ENCODE measurements at regions not wholly inside any gene's neighbourhood (a gene's known extent, or its start where the extent isn't known, plus 50 kb on each side); places are given as distances from the start of the nearest gene placed in this dataset.

GRCh38 chr12:90027041-90027440 is 318.4 kb upstream of the ATP2B1 start:
- Histone ChIP-seq H3K9me1 (replicated peaks; ENCODE audit: control insufficient read depth, extremely low read depth, insufficient read depth, low read length) (no peaks in the 10 kb centered on the region), H3K36me3 (ENCODE audit: control insufficient read depth in 2 of 2, extremely low read depth in 1 of 2, insufficient read depth in 2 of 2, low read length in 2 of 2) (no peaks in the 10 kb centered on the region), H3K79me2 (ENCODE audit: control insufficient read depth, insufficient read depth, low read length) (no peaks in the 10 kb centered on the region), H3K27ac (ENCODE audit: insufficient read depth, low read depth, low read length) (no peak overlapping the region), H3K9me3 (replicated peaks; ENCODE audit: control insufficient read depth, insufficient read depth, low read length) (no peaks in the 10 kb centered on the region), H2AFZ (ENCODE audit: low read depth, low read length) (peak overlapping the region; percentile 22), H3K4me1 (ENCODE audit: control insufficient read depth, extremely low read depth, insufficient read depth, low read length) (peaks cover 11% of the 10 kb centered on the region), H3K27me3 (ENCODE audit: control insufficient read depth in 2 of 2, insufficient read depth in 2 of 2, low read length in 2 of 2) (no peaks in the 10 kb centered on the region), H3K4me2 (ENCODE audit: insufficient read depth, low read length) (no peak overlapping the region), H3K4me3 (replicated peaks in 1 of 3; ENCODE audit: insufficient read depth in 1 of 3, low read depth in 1 of 3, low read length in 3 of 3) (no peak overlapping the region), H4K20me1 (replicated peaks; ENCODE audit: control insufficient read depth, extremely low read depth, insufficient read depth, low read length) (no peaks in the 10 kb centered on the region), H3K9ac (replicated peaks; ENCODE audit: extremely low read depth, insufficient read depth, low read length) (no peak overlapping the region)
- FAIRE-seq (no peak), DNase-seq (ENCODE audit: low read depth, low spot score) (no peak)
- intact Hi-C loops (cut with micrococcal nuclease) (no loop called here), dilution Hi-C loops (cut with MboI; ENCODE audit: extremely low pct_ligation_motif_present, low sequenced_read_pairs) (no loop called here)
- no peak for TF ChIP-seq POLR2A (IDR thresholded peaks at IDR 0.05; ENCODE audit: low read depth, low read length)
- TF ChIP-seq CTCF (IDR thresholded peaks at IDR 0.05; ENCODE audit: extremely low read depth in 1 of 2, insufficient read depth in 1 of 2, low read depth in 1 of 2, low read length in 2 of 2) = no peak
- TF ChIP-seq MAX (IDR thresholded peaks at IDR 0.05; ENCODE audit: insufficient read depth, insufficient read length) = no peak
- no peak for TF ChIP-seq GATA2 (IDR thresholded peaks at IDR 0.05; ENCODE audit: insufficient read depth, insufficient read length, low read depth, low read length)
- no peak for TF ChIP-seq POLR2AphosphoS5 (IDR thresholded peaks at IDR 0.05; ENCODE audit: insufficient read depth, low read depth, low read length)
- no peak for TF ChIP-seq JUN (IDR thresholded peaks at IDR 0.05; ENCODE audit: borderline replicate concordance, insufficient read depth, insufficient read length, low read depth)
- TF ChIP-seq EZH2 (IDR thresholded peaks at IDR 0.05; ENCODE audit: borderline replicate concordance, low read depth, low read length, severe bottlenecking) = no peak
- no peak for TF ChIP-seq MYC (IDR thresholded peaks at IDR 0.05; ENCODE audit: low read depth, low read length)
- TF ChIP-seq FOS (IDR thresholded peaks at IDR 0.05; ENCODE audit: borderline replicate concordance, insufficient read depth, low read length) = no peak
- CTCF ChIA-PET = no interaction called here
- BruUV-seq (replicated peaks) = no TSS peak
- POLR2A ChIA-PET = no interaction called here
